Uterus (tissue), 2 donors: ENCODE measurements at regions not wholly inside any gene's neighbourhood (a gene's known extent, or its start where the extent isn't known, plus 50 kb on each side); places are given as distances from the start of the nearest gene placed in this dataset.

Experiments used
- CTCF ChIP-seq, 4 experiments: fragments of 200-600 bp in 2 of 4; fragments of 450-650 bp in 2 of 4; sonication (generic) in 2 of 4; IDR thresholded peaks; one replicate each; pipeline ENCODE4 v1.5.1; 2016 to 2019; ENCODE audit warnings: antibody characterized with exemption in 4 of 4, mild to moderate bottlenecking in 2 of 4, moderate library complexity in 1 of 4
- POLR2A ChIP-seq, 2 donors: fragments of 450-650 bp; IDR thresholded peaks; one replicate each; pipeline ENCODE4 v1.6.1; 2016; ENCODE audit warnings: antibody characterized with exemption in 2 of 2, mild to moderate bottlenecking in 1 of 2, moderate library complexity in 1 of 2

- TF ChIP-seq CTCF (IDR thresholded peaks at IDR 0.05), result no peak
- no peak for TF ChIP-seq POLR2A (IDR thresholded peaks at IDR 0.05)
These were observed 84.4 kb upstream of the HS6ST1 start for GRCh38 chr2:128402911-128403670.
